ENCODE measurements at regions not wholly inside any gene's neighbourhood (a gene's known extent, or its start where the extent isn't known, plus 50 kb on each side); places are given as distances from the start of the nearest gene placed in this dataset.

DNA sequence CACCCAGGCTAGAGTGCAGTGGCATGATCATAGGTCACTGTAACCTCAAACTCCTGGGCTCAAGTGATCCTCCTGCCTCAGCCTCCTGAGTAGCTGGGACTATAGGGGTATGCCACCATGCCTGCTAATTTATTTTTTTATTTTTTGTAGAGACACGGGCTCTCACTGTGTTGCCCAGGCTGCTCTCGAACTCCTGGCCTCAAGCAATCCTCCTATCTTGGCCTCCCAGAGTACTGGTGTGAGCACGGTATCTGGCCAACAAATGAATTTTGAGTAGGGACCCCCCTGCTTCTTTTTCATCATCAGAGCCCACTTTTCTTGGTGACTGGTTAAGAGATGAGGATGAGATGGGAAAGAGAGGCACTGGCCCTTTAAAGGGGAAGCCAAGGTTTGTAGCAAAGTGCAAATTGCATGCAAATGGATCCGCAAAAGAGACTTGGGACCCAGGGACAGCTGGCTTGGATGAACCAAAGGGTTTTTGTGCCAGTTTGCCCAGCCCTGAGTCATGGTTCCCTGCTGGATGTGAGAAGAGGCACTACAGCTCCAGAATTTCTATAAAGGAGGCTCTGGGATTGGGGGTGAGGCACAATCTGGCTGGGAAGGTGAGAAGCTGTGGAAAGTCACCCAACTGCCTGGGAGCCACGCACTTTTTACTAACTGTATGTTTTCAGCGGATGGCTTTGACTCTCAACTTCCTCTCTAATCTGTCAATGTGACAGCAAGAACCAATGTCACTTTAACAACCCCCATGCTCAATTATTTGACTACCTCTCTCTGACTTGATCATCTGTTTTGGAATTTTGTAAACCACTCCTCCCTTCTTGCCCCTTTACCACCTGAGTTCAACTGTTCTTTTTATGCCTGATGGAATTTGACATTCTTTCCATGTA, 58.7 kb upstream of the RNF24 start:
- ChIA-PET CTCF (interaction anchor here (0.7 to 8.2 kb wide), 5 partner anchors 9 to 173 kb away, joined by 3 to 70 read pairs (median 3); no protein-coding TSS in a partner anchor), POLR2A (interaction anchor here (0.5 to 0.9 kb wide), 2 partner anchors 17 to 36 kb away, joined by 3 to 5 read pairs; no protein-coding TSS in a partner anchor)
- TF ChIP-seq, protein P1, sequence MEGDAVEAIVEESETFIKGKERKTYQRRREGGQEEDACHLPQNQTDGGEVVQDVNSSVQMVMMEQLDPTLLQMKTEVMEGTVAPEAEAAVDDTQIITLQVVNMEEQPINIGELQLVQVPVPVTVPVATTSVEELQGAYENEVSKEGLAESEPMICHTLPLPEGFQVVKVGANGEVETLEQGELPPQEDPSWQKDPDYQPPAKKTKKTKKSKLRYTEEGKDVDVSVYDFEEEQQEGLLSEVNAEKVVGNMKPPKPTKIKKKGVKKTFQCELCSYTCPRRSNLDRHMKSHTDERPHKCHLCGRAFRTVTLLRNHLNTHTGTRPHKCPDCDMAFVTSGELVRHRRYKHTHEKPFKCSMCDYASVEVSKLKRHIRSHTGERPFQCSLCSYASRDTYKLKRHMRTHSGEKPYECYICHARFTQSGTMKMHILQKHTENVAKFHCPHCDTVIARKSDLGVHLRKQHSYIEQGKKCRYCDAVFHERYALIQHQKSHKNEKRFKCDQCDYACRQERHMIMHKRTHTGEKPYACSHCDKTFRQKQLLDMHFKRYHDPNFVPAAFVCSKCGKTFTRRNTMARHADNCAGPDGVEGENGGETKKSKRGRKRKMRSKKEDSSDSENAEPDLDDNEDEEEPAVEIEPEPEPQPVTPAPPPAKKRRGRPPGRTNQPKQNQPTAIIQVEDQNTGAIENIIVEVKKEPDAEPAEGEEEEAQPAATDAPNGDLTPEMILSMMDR (IDR thresholded peaks at IDR 0.05; ENCODE audit: insufficient read depth, low read length, missing control alignments): no peak
- no peak overlapping the region for H3K4me3 ChIP-seq (ENCODE audit: low read depth, low read length)
- DNase-seq (ENCODE audit: low read depth, low spot score): no peak

DNA sequence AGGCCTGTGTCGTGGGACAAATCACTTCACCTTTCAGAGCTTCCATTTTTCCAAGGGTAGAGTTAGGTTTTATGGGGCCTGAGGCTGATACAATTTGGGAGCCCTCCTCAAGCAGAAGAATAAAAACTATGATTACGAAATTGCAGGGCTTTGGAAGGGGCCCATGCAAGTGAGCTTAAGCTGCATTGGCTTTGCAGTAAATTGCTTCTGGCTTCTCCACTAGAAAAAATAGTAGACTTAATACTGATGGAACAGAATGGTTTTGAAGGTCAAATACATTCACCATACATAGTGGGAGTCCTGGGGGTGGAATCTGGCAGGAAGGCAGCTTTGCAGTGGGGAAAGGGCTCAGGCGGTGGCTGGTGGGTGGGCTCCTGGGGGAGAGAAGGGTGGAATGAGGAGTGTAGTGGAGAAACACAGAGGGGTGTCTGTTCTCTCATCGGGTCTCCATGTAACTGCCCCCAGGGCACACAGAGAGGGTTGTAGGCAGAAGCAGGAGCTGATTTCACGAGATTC, 55.9 kb upstream of the RNF24 start:
- TF ChIP-seq, protein P1 (IDR thresholded peaks at IDR 0.05; ENCODE audit: insufficient read depth, low read length, missing control alignments): no peak
- ChIA-PET POLR2A (interaction anchor here (0.8 to 1.1 kb wide), 2 partner anchors 25 to 30 kb away, joined by 3 read pairs; no protein-coding TSS in a partner anchor), CTCF (interaction anchor here (0.8 to 8.2 kb wide), 28 partner anchors 13 to 318 kb away, joined by 3 to 70 read pairs (median 4); no protein-coding TSS in a partner anchor)
- H3K4me3 ChIP-seq (ENCODE audit: low read depth, low read length): no peak overlapping the region
- DNase-seq (ENCODE audit: low read depth, low spot score): no peak

DNA sequence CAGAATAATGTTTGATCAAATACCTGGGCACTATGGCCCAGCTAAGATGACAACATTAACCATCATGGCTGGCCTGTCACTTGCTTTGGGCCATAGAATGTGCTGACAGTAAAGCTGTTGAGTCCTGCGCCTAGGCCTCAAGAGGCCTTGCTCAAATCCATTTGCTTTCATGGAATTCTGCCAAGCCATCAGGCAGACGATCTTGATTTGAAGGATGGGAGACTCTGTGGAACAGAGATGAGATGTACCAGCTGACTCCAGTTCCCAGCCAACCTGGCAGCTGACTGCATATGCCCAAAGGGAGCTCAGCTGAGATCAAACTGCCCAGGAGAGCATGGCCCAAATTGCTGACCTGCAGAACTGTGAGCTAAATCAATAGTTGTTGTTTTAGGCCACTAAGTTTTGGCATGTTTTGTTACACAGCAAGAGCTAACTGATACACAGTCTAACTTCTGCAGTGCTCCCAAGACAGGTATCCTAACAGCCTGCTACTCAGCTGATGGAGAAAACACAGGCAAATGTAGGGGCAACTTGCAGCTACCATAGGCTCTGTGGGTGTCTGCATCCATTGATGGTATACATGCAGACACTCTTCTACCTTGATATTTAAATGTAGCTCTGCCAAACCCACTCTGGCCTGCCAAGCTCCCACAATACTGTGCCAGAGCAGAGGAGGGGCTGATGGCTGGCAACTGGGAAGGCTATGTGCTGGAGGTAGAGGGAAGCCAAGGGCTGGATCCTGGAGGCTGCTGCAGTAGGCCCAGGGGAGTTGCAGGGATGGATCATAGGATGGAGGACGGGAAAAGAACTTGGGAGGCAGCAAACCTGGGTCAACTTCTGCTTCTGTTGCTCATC, 55.2 kb upstream of the RNF24 start:
- POLR2A ChIA-PET: interaction anchor here (1.2 kb wide), 1 partner anchor 250 kb away, joined by 3 read pairs; the partner anchor contains the start of gene AP5S1
- no peak for DNase-seq (ENCODE audit: low read depth, low spot score)
- TF ChIP-seq, protein P1 (IDR thresholded peaks at IDR 0.05; ENCODE audit: insufficient read depth, low read length, missing control alignments): no peak
- H3K4me3 ChIP-seq (ENCODE audit: low read depth, low read length): no peak overlapping the region
- CTCF ChIA-PET: interaction anchor here (0.8 to 8.2 kb wide), 20 partner anchors 12 to 280 kb away, joined by 3 to 70 read pairs (median 7); no protein-coding TSS in a partner anchor

DNA sequence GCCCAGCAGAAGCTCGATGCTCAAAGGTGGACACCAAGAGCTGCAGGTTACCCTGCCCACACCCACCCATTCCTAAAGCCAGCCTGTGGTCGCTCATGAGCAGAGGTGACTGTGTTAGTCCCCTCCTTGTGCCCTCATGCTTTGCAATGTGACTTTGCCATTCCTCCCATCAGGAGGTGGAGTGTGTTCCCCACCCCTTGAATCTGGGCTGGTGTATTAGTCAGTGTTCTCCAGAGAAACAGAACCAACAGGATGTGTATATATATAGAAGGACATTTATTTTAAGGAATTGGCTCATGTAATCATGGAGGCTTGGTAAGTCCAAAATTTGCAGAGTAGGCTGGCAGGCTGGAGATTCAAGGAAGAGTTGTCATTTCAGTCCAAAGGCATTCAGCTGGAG, 54.4 kb upstream of the RNF24 start:
- no peak overlapping the region for H3K4me3 ChIP-seq (ENCODE audit: low read depth, low read length)
- POLR2A ChIA-PET: interaction anchor here (1.2 kb wide), 1 partner anchor 249 kb away, joined by 3 read pairs; the partner anchor contains the start of gene AP5S1
- DNase-seq (ENCODE audit: low read depth, low spot score): no peak
- TF ChIP-seq, protein P1 (IDR thresholded peaks at IDR 0.05; ENCODE audit: insufficient read depth, low read length, missing control alignments): no peak
- CTCF ChIA-PET: interaction anchor here (0.9 to 8.2 kb wide), 7 partner anchors 11 to 249 kb away, joined by 3 to 70 read pairs (median 9); partner anchors contain the start of gene AP5S1

DNA sequence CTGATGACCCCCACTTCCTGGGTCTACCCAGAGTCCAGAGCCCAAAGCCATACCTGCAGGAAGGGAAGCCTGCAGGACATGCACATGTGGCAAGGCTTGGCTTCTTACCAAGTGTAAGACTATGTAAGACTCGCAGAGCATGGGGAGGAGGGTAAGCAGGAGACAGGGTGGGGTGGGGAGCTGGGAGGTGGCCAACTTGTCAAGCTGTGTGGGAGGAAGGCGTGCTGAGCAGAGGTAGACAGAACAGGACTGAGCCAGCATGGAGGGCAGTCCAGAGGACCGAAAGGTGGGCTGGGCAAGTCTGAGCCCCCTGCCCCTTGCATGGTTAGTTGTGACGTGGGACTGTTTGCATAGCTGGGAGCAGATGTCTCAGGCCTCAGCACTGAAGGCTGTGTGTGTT, 53.4 kb upstream of the RNF24 start:
- no peak for DNase-seq (ENCODE audit: low read depth, low spot score)
- CTCF ChIA-PET: interaction anchor here (0.9 to 8.2 kb wide), 4 partner anchors 16 to 248 kb away, joined by 3 to 70 read pairs (median 6); partner anchors contain the start of gene AP5S1
- TF ChIP-seq, protein P1 (IDR thresholded peaks at IDR 0.05; ENCODE audit: insufficient read depth, low read length, missing control alignments): no peak
- H3K4me3 ChIP-seq (ENCODE audit: low read depth, low read length): no peak overlapping the region
- POLR2A ChIA-PET: no interaction called here
